ENCODE measurements at regions not wholly inside any gene's neighbourhood (a gene's known extent, or its start where the extent isn't known, plus 50 kb on each side); places are given as distances from the start of the nearest gene placed in this dataset.
"Not testable (repeated sequence)": the region's sequence is repeated elsewhere in the genome, so short reads cannot be mapped to it uniquely, and the experiment has no call there.

DNA sequence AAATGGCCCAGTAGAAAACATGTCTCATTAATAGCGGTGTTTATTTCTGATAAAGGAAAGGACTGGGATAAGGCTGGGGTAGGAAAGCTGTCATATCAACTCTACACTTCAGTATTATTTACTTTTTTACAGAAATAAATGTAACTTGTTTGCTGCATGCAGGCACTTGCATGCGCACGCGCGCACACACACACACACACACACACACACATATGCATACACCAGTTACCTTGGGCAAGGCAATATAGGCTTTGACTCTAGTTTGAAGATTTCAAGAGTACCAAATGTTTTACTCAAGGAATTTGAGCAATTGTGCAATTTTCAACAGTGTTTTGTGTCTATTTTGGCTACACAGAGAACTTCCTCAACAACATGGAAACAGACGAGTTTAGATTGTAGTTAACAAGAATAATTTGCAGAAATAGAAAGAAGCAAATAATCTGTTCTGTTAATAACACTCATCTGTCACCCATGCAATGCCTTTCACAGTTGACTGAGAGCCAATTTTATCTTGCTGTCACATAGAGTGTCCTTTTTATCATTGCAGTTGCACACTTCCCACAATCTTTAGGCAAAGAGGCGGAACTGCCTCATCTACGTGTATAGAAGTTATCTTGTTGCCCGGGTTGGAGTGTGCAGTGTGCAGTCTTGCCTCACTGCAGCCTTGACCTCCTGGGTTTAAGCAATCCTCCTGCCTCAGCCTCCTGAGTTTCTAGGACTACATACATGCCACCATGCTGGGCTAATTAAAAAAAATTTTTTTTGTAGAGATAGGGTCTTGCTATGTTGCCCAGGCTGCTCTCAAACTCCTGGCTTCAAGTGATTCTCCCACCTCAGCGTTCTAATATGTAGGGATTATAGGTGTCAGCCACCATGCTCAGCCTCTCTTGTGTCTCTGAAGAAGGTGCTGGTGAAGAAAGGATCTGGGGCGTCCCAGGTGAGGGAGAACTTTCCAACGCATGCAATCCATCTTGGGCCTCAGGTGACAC lies 64.6 kb upstream of the GPCPD1 start:
- no peaks in the 10 kb centered on the region for H3K9me3 ChIP-seq (ENCODE audit: control insufficient read depth, low read length)
- peak; percentile 39 for DNase-seq (ENCODE audit: low read depth)
- peaks cover 18% of the 10 kb centered on the region for H3K4me1 ChIP-seq (ENCODE audit: control insufficient read depth, insufficient read depth, low read length)
- no peak overlapping the region for H3K4me3 ChIP-seq (ENCODE audit: low read length)
- H3K27me3 ChIP-seq (replicated peaks; ENCODE audit: control insufficient read depth, insufficient read depth, low read length): peaks cover 3% of the 10 kb centered on the region
- no peaks in the 10 kb centered on the region for H3K36me3 ChIP-seq (ENCODE audit: control insufficient read depth, insufficient read depth, low read length, severe bottlenecking)
- H3K9ac ChIP-seq (ENCODE audit: low read length): no peak overlapping the region

DNA sequence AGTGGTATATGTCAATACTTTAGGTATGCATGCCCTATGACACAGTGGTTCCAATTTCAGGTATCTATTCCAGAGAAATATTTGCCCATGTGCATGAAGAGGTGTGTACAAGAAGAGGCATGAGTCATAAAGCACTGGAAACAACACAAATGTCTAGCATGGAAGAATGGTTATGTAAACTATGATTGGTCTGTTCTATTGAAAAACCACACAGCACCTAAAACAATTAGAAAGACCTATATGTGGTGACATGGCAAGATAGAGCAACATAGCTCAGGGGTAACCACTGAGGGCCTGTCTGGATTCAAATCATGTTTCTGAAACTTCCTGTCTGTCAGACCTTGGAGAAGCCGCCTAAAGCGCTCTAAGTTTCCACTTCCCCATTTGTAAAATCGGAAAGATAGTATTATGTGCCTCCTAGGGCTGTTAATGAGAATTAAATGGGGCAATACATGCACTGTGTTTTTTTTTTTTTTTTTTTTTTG lies 63.4 kb upstream of the GPCPD1 start:
- Histone ChIP-seq H3K4me3 (ENCODE audit: low read length) (no peak overlapping the region), H3K4me1 (ENCODE audit: control insufficient read depth, insufficient read depth, low read length) (peaks cover 12% of the 10 kb centered on the region), H3K27me3 (replicated peaks; ENCODE audit: control insufficient read depth, insufficient read depth, low read length) (peaks cover 7% of the 10 kb centered on the region), H3K9me3 (ENCODE audit: control insufficient read depth, low read length) (no peaks in the 10 kb centered on the region), H3K36me3 (ENCODE audit: control insufficient read depth, insufficient read depth, low read length, severe bottlenecking) (no peaks in the 10 kb centered on the region), H3K9ac (ENCODE audit: low read length) (no peak overlapping the region)
- DNase-seq (ENCODE audit: low read depth): no peak

DNA sequence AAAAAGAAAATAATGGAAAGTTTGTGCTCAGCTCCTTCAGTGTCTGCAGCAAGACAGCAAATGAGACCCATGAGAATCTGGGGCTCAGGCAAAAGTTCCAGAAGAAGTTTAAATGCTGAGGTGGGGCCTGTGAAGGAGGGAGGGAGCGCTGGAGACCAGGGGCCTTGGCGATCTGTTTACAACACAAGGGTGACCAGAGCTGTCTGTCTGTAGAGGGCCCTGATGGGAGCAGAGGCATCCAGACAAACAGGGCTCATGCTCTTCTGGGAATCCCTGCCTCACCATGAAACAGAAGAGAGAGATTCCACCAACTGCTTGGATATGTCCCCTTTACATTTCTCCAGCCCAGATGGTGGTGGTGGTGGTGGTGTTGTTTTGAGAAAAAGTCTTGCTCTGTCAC lies 60.1 kb upstream of the GPCPD1 start:
- peaks cover 4% of the 10 kb centered on the region for H3K27me3 ChIP-seq (replicated peaks; ENCODE audit: control insufficient read depth, insufficient read depth, low read length)
- H3K4me1 ChIP-seq (ENCODE audit: control insufficient read depth, insufficient read depth, low read length): peaks cover 22% of the 10 kb centered on the region
- no peaks in the 10 kb centered on the region for H3K36me3 ChIP-seq (ENCODE audit: control insufficient read depth, insufficient read depth, low read length, severe bottlenecking)
- DNase-seq (ENCODE audit: low read depth): no peak
- no peak overlapping the region for H3K9ac ChIP-seq (ENCODE audit: low read length)
- no peaks in the 10 kb centered on the region for H3K9me3 ChIP-seq (ENCODE audit: control insufficient read depth, low read length)
- no peak overlapping the region for H3K4me3 ChIP-seq (ENCODE audit: low read length)

- H3K4me1 ChIP-seq (ENCODE audit: control insufficient read depth, insufficient read depth, low read length): peaks cover 18% of the 10 kb centered on the region
- no peak overlapping the region for H3K4me3 ChIP-seq (ENCODE audit: low read length)
- peaks cover 4% of the 10 kb centered on the region for H3K27me3 ChIP-seq (replicated peaks; ENCODE audit: control insufficient read depth, insufficient read depth, low read length)
- no peaks in the 10 kb centered on the region for H3K36me3 ChIP-seq (ENCODE audit: control insufficient read depth, insufficient read depth, low read length, severe bottlenecking)
- H3K9me3 ChIP-seq (ENCODE audit: control insufficient read depth, low read length): no peaks in the 10 kb centered on the region
- no peak for DNase-seq (ENCODE audit: low read depth)
- no peak overlapping the region for H3K9ac ChIP-seq (ENCODE audit: low read length)
Observed at GRCh38 chr20:5670036-5670536, 59.3 kb upstream of the GPCPD1 start.

- no peak for DNase-seq (ENCODE audit: low read depth)
- no peaks in the 10 kb centered on the region for H3K36me3 ChIP-seq (ENCODE audit: control insufficient read depth, insufficient read depth, low read length, severe bottlenecking)
- no peaks in the 10 kb centered on the region for H3K9me3 ChIP-seq (ENCODE audit: control insufficient read depth, low read length)
- no peak overlapping the region for H3K9ac ChIP-seq (ENCODE audit: low read length)
- peaks cover 4% of the 10 kb centered on the region for H3K27me3 ChIP-seq (replicated peaks; ENCODE audit: control insufficient read depth, insufficient read depth, low read length)
- no peak overlapping the region for H3K4me3 ChIP-seq (ENCODE audit: low read length)
- peaks cover 11% of the 10 kb centered on the region for H3K4me1 ChIP-seq (ENCODE audit: control insufficient read depth, insufficient read depth, low read length)
Observed at GRCh38 chr20:5668529-5668868, 57.7 kb upstream of the GPCPD1 start.

- H3K36me3 ChIP-seq (ENCODE audit: control insufficient read depth, insufficient read depth, low read length, severe bottlenecking): no peaks in the 10 kb centered on the region
- peaks cover 4% of the 10 kb centered on the region for H3K27me3 ChIP-seq (replicated peaks; ENCODE audit: control insufficient read depth, insufficient read depth, low read length)
- DNase-seq (ENCODE audit: low read depth): no peak
- no peak overlapping the region for H3K4me3 ChIP-seq (ENCODE audit: low read length)
- no peaks in the 10 kb centered on the region for H3K9me3 ChIP-seq (ENCODE audit: control insufficient read depth, low read length)
- peaks cover 11% of the 10 kb centered on the region for H3K4me1 ChIP-seq (ENCODE audit: control insufficient read depth, insufficient read depth, low read length)
- no peak overlapping the region for H3K9ac ChIP-seq (ENCODE audit: low read length)
Observed at GRCh38 chr20:5667705-5668528, 57.1 kb upstream of the GPCPD1 start.

- DNase-seq (ENCODE audit: low read depth): no peak
- H3K9me3 ChIP-seq (ENCODE audit: control insufficient read depth, low read length): no peaks in the 10 kb centered on the region
- no peak overlapping the region for H3K4me3 ChIP-seq (ENCODE audit: low read length)
- peaks cover 12% of the 10 kb centered on the region for H3K4me1 ChIP-seq (ENCODE audit: control insufficient read depth, insufficient read depth, low read length)
- peaks cover 4% of the 10 kb centered on the region for H3K27me3 ChIP-seq (replicated peaks; ENCODE audit: control insufficient read depth, insufficient read depth, low read length)
- H3K9ac ChIP-seq (ENCODE audit: low read length): no peak overlapping the region
- no peaks in the 10 kb centered on the region for H3K36me3 ChIP-seq (ENCODE audit: control insufficient read depth, insufficient read depth, low read length, severe bottlenecking)
Observed at GRCh38 chr20:5665417-5665816, 54.6 kb upstream of the GPCPD1 start.

DNA sequence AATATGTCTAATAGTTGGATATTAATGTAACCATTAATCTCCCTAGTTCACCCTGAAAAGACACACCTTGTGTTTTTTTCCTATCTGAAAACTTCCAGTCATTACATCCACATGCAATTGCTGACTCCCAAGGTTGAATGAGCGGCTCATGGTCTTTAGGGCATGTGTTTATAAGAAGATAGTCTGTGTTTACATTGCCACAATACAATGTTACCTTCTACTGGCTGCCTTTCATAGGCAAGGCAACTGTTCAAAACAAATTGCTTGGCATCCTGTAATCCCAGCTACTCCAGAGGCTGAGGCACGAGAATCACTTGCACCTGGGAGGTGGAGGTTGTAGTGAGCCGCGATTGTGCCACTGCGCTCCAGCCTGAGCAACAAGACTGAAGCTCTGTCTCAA lies 52.6 kb upstream of the GPCPD1 start:
- Histone ChIP-seq H3K9me3 (ENCODE audit: control insufficient read depth, low read length) (no peaks in the 10 kb centered on the region), H3K4me3 (ENCODE audit: low read length) (no peak overlapping the region), H3K27me3 (replicated peaks; ENCODE audit: control insufficient read depth, insufficient read depth, low read length) (no peaks in the 10 kb centered on the region), H3K9ac (ENCODE audit: low read length) (no peak overlapping the region), H3K36me3 (ENCODE audit: control insufficient read depth, insufficient read depth, low read length, severe bottlenecking) (no peaks in the 10 kb centered on the region), H3K4me1 (ENCODE audit: control insufficient read depth, insufficient read depth, low read length) (peaks cover 27% of the 10 kb centered on the region)
- no peak for DNase-seq (ENCODE audit: low read depth)

- no peak for DNase-seq (ENCODE audit: low read depth)
- Histone ChIP-seq H3K36me3 (ENCODE audit: control insufficient read depth, insufficient read depth, low read length, severe bottlenecking) (no peaks in the 10 kb centered on the region), H3K27me3 (replicated peaks; ENCODE audit: control insufficient read depth, insufficient read depth, low read length) (no peaks in the 10 kb centered on the region)
Observed at GRCh38 chr20:5662769-5663168, 52.0 kb upstream of the GPCPD1 start.

DNA sequence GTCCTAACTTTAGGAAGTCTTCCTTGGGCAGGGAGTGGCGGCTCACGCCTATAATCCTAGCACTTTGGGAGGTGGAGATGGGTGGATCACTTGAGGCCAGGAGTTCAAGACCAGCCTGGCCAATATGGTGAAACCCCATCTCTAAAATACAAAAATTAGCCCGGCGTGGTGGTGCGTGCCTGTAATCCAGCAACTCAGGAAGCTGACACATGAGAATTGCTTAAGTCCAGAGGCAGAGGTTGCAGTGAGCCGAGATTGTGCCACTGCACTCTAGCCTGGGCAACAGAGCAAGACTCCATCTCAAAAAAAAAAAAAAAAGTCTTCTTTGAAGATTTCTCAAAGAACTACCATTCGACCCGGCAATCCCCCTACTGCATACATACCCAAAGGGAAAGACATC lies 50.0 kb upstream of the GPCPD1 start:
- not testable (repeated sequence) for DNase-seq (ENCODE audit: low read depth); H3K9ac ChIP-seq (ENCODE audit: low read length); H3K4me3 ChIP-seq (ENCODE audit: low read length); H3K27me3 ChIP-seq (replicated peaks; ENCODE audit: control insufficient read depth, insufficient read depth, low read length); H3K36me3 ChIP-seq (ENCODE audit: control insufficient read depth, insufficient read depth, low read length, severe bottlenecking); H3K9me3 ChIP-seq (ENCODE audit: control insufficient read depth, low read length)
- peaks cover 35% of the 10 kb centered on the region for H3K4me1 ChIP-seq (ENCODE audit: control insufficient read depth, insufficient read depth, low read length)

More at GRCh38 chr20:5662769-5663168, 52.0 kb upstream of the GPCPD1 start:
- Histone ChIP-seq H3K4me1 (ENCODE audit: control insufficient read depth, insufficient read depth, low read length) (peaks cover 25% of the 10 kb centered on the region), H3K9me3 (ENCODE audit: control insufficient read depth, low read length) (no peaks in the 10 kb centered on the region), H3K4me3 (ENCODE audit: low read length) (no peak overlapping the region), H3K9ac (ENCODE audit: low read length) (no peak overlapping the region)

Measured in adipocyte (in vitro differentiated cells).